Hepatocyte (in vitro differentiated cells): ENCODE measurements at regions not wholly inside any gene's neighbourhood (a gene's known extent, or its start where the extent isn't known, plus 50 kb on each side); places are given as distances from the start of the nearest gene placed in this dataset.

ENCODE experiments used
- CTCF ChIP-seq: fragments of 200-600 bp; sonication (generic); IDR thresholded peaks from 2 replicates; pipeline ENCODE4 v1.5.1; 2016; ENCODE audit warnings: antibody characterized with exemption, mild to moderate bottlenecking; ENCODE audit not compliant: poor library complexity
- EZH2 ChIP-seq: fragments of 200-600 bp; sonication (generic); IDR thresholded peaks from 2 replicates; pipeline ENCODE4 v1.6.1; 2016; ENCODE audit warnings: antibody characterized with exemption, mild to moderate bottlenecking, borderline replicate concordance
- EZH2phosphoT487 ChIP-seq: fragments of 200-600 bp; sonication (generic); IDR thresholded peaks from one replicate; pipeline ENCODE4 v1.6.1; 2018; ENCODE audit warnings: antibody characterized with exemption, mild to moderate bottlenecking, low read depth, moderate library complexity; ENCODE audit not compliant: unreplicated experiment, severe bottlenecking

GRCh38 chr6:134529921-134530320 is 212.0 kb upstream of the SGK1 start:
- TF ChIP-seq CTCF: no peak
- TF ChIP-seq EZH2: no peak
- TF ChIP-seq EZH2phosphoT487: no peak
